GM12878 (cell line): ENCODE measurements at regions not wholly inside any gene's neighbourhood (a gene's known extent, or its start where the extent isn't known, plus 50 kb on each side); places are given as distances from the start of the nearest gene placed in this dataset.

Source experiments
- BACH1 ChIP-seq: fragments of 450-650 bp; IDR thresholded peaks from 2 replicates; pipeline ENCODE4 v1.6.1; 2017; ENCODE audit warnings: mild to moderate bottlenecking, borderline replicate concordance
- CBX3 ChIP-seq: fragments of 200-600 bp; sonication (generic); IDR thresholded peaks from 2 replicates; pipeline ENCODE4 v1.6.1; 2016; ENCODE audit warnings: low read depth, borderline replicate concordance
- CBX5 ChIP-seq: sonication (generic); IDR thresholded peaks from 2 replicates; pipeline ENCODE4 v1.6.1; 2016; ENCODE audit warnings: low read depth, moderate library complexity, mild to moderate bottlenecking, inconsistent platforms
- EGR1 ChIP-seq, 2 experiments: IDR thresholded peaks; 1 replicate in 1 of 2; 2 replicates in 1 of 2; pipeline ENCODE4 v1.6.1; 2011 to 2012; ENCODE audit warnings: low read depth in 2 of 2, low read length in 2 of 2, borderline replicate concordance in 1 of 2, mild to moderate bottlenecking in 1 of 2, moderate library complexity in 1 of 2
- EZH2 ChIP-seq: IDR thresholded peaks from 2 replicates; pipeline ENCODE4 v1.6.1; 2012; ENCODE audit warnings: low read depth, mild to moderate bottlenecking, control low read depth, inconsistent platforms, low read length, borderline replicate concordance; ENCODE audit not compliant: control insufficient read depth
- POLR2A ChIP-seq: IDR thresholded peaks from 2 replicates; pipeline ENCODE4 v1.6.1; 2011; ENCODE audit warnings: low read depth, mild to moderate bottlenecking, low read length
- POLR2AphosphoS5 ChIP-seq: IDR thresholded peaks from 2 replicates; pipeline ENCODE4 v1.6.1; 2011; ENCODE audit warnings: mild to moderate bottlenecking, low read length, inconsistent platforms
- POU2F2 ChIP-seq: IDR thresholded peaks from 3 replicates; pipeline ENCODE4 v1.6.1; 2011; ENCODE audit warnings: low read depth, mild to moderate bottlenecking, low read length, borderline replicate concordance
- TF ChIP-seq, protein P1 (sequence below), 3 experiments: IDR thresholded peaks in 2 of 3; conservative IDR thresholded peaks in 1 of 3; 2 replicates each; pipeline ENCODE4 v1.5.1; 2011; ENCODE audit warnings: low read depth in 3 of 3, low read length in 3 of 3, mild to moderate bottlenecking in 3 of 3, control low read depth in 2 of 3, moderate library complexity in 2 of 3, inconsistent platforms in 1 of 3, mixed read lengths in 1 of 3; ENCODE audit not compliant: control insufficient read depth in 2 of 3, insufficient read depth in 1 of 3; ENCODE audit errors: extremely low read depth in 1 of 3

- TF ChIP-seq BACH1 (no peak), CBX5 (no peak), EZH2 (no peak), POU2F2 (no peak), EGR1 (IDR thresholded peaks at IDR 0.05; ENCODE audit: borderline replicate concordance in 1 of 2, low read depth in 2 of 2, low read length in 2 of 2) (no peak), POLR2AphosphoS5 (no peak), POLR2A (no peak), CBX3 (no peak)
- TF ChIP-seq, protein P1, sequence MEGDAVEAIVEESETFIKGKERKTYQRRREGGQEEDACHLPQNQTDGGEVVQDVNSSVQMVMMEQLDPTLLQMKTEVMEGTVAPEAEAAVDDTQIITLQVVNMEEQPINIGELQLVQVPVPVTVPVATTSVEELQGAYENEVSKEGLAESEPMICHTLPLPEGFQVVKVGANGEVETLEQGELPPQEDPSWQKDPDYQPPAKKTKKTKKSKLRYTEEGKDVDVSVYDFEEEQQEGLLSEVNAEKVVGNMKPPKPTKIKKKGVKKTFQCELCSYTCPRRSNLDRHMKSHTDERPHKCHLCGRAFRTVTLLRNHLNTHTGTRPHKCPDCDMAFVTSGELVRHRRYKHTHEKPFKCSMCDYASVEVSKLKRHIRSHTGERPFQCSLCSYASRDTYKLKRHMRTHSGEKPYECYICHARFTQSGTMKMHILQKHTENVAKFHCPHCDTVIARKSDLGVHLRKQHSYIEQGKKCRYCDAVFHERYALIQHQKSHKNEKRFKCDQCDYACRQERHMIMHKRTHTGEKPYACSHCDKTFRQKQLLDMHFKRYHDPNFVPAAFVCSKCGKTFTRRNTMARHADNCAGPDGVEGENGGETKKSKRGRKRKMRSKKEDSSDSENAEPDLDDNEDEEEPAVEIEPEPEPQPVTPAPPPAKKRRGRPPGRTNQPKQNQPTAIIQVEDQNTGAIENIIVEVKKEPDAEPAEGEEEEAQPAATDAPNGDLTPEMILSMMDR (IDR thresholded peaks at IDR 0.05 in 2 of 3, conservative IDR thresholded peaks at IDR 0.05 in 1 of 3; ENCODE audit: control insufficient read depth in 2 of 3, extremely low read depth in 1 of 3, insufficient read depth in 1 of 3, low read depth in 3 of 3, low read length in 3 of 3): no peak
Observed at GRCh38 chr2:122643725-122644329, 888.4 kb downstream of the TSN start.
